Fibroblast of lung (primary cell): ENCODE measurements at regions not wholly inside any gene's neighbourhood (a gene's known extent, or its start where the extent isn't known, plus 50 kb on each side); places are given as distances from the start of the nearest gene placed in this dataset.

Experiments used
- DNase-seq, 2 donors: peaks; one replicate each; pipeline versions ENCODE4 v3.0.0 to v3.0.0-alpha.2; 2010; ENCODE audit warnings: low read depth in 2 of 2
- H2AFZ ChIP-seq: 2 replicates; pipeline ENCODE4 v1.5.1; 2012; ENCODE audit warnings: low read length, control low read depth, inconsistent platforms
- H3K27ac ChIP-seq: 2 replicates; pipeline ENCODE4 v1.5.1; 2011; ENCODE audit warnings: low read length, control low read depth; ENCODE audit not compliant: insufficient read depth
- H3K27me3 ChIP-seq: 2 replicates; pipeline ENCODE4 v1.5.1; 2011; ENCODE audit warnings: mild to moderate bottlenecking, low read length; ENCODE audit not compliant: control insufficient read depth, insufficient read depth
- H3K36me3 ChIP-seq: 2 replicates; pipeline ENCODE4 v1.5.1; 2011; ENCODE audit warnings: low read length; ENCODE audit not compliant: control insufficient read depth, insufficient read depth
- H3K4me1 ChIP-seq: 2 replicates; pipeline ENCODE4 v1.5.1; 2011; ENCODE audit warnings: low read length; ENCODE audit not compliant: control insufficient read depth, insufficient read depth; ENCODE audit errors: extremely low read depth
- H3K4me2 ChIP-seq: 2 replicates; pipeline ENCODE4 v1.5.1; 2011; ENCODE audit warnings: low read length, control low read depth; ENCODE audit not compliant: insufficient read depth; ENCODE audit errors: extremely low read depth
- H3K4me3 ChIP-seq, 4 experiments: fragments of 200-600 bp in 1 of 4; sonication (generic) in 1 of 4; replicated peaks in 1 of 4; 2 replicates each; pipeline ENCODE4 v1.5.1; 2011 to 2016; ENCODE audit warnings: low read length in 4 of 4, low read depth in 3 of 4, mild to moderate bottlenecking in 3 of 4, control low read depth in 2 of 4, inconsistent platforms in 1 of 4, mixed read lengths in 1 of 4; ENCODE audit not compliant: insufficient read depth in 1 of 4; ENCODE audit errors: control extremely low read depth in 1 of 4
- H3K79me2 ChIP-seq: 2 replicates; pipeline ENCODE4 v1.5.1; 2012; ENCODE audit warnings: mild to moderate bottlenecking, low read length, inconsistent platforms; ENCODE audit not compliant: control insufficient read depth, insufficient read depth
- H3K9ac ChIP-seq: 2 replicates; pipeline ENCODE4 v1.5.1; 2011; ENCODE audit warnings: mild to moderate bottlenecking, low read length, control low read depth; ENCODE audit not compliant: insufficient read depth
- H3K9me3 ChIP-seq: 2 replicates; pipeline ENCODE4 v1.5.1; 2012; ENCODE audit warnings: low read depth, low read length; ENCODE audit not compliant: control insufficient read depth, insufficient read depth
- H4K20me1 ChIP-seq: 2 replicates; pipeline ENCODE4 v1.5.1; 2011; ENCODE audit warnings: low read length; ENCODE audit not compliant: control insufficient read depth, insufficient read depth; ENCODE audit errors: extremely low read depth
- CTCF ChIP-seq, 2 donors: IDR thresholded peaks in 1 of 2; conservative IDR thresholded peaks in 1 of 2; 1 replicate in 1 of 2; 2 replicates in 1 of 2; pipeline ENCODE4 v1.5.1; 2011 to 2012; ENCODE audit warnings: low read length in 2 of 2, control low read depth in 1 of 2, inconsistent platforms in 1 of 2, low read depth in 1 of 2, mild to moderate bottlenecking in 1 of 2
- EZH2 ChIP-seq: IDR thresholded peaks from 2 replicates; pipeline ENCODE4 v1.5.1; 2012; ENCODE audit warnings: low read length, control low read depth, mild to moderate bottlenecking; ENCODE audit errors: missing control alignments

GRCh38 chr9:107853461-107853860 is 363.9 kb upstream of the KLF4 start:
- Histone ChIP-seq H2AFZ (no peak overlapping the region), H3K9me3 (no peaks in the 10 kb centered on the region), H3K4me1 (no peaks in the 10 kb centered on the region), H3K79me2 (no peaks in the 10 kb centered on the region), H3K9ac (no peak overlapping the region), H3K27ac (no peak overlapping the region), H3K36me3 (no peaks in the 10 kb centered on the region), H4K20me1 (no peaks in the 10 kb centered on the region), H3K4me2 (no peak overlapping the region), H3K27me3 (no peaks in the 10 kb centered on the region), H3K4me3 (no peak overlapping the region)
- no peak for DNase-seq
- TF ChIP-seq EZH2 (no peak), CTCF (conservative IDR thresholded peaks at IDR 0.05 in 1 of 2, IDR thresholded peaks at IDR 0.05 in 1 of 2; ENCODE audit: low read depth in 1 of 2, low read length in 2 of 2) (no peak)

- no peak overlapping the region for H2AFZ ChIP-seq
- H3K4me1 ChIP-seq, result no peaks in the 10 kb centered on the region
- no peaks in the 10 kb centered on the region for H3K9me3 ChIP-seq
- no peaks in the 10 kb centered on the region for H4K20me1 ChIP-seq
- no peak for TF ChIP-seq CTCF (conservative IDR thresholded peaks at IDR 0.05 in 1 of 2, IDR thresholded peaks at IDR 0.05 in 1 of 2; ENCODE audit: low read depth in 1 of 2, low read length in 2 of 2)
- no peak for TF ChIP-seq EZH2
- no peaks in the 10 kb centered on the region for H3K27me3 ChIP-seq
- no peaks in the 10 kb centered on the region for H3K79me2 ChIP-seq
- no peak overlapping the region for H3K4me2 ChIP-seq
- no peak overlapping the region for H3K4me3 ChIP-seq
- H3K27ac ChIP-seq, result no peak overlapping the region
- H3K36me3 ChIP-seq, result no peaks in the 10 kb centered on the region
- DNase-seq, result no peak
- H3K9ac ChIP-seq, result no peak overlapping the region
These were observed 363.3 kb upstream of the KLF4 start for GRCh38 chr9:107852891-107853290.

GRCh38 chr9:107850653-107851052 is 361.1 kb upstream of the KLF4 start:
- no peak overlapping the region for H2AFZ ChIP-seq
- H3K27ac ChIP-seq, result no peak overlapping the region
- H3K27me3 ChIP-seq, result no peaks in the 10 kb centered on the region
- no peak overlapping the region for H3K9ac ChIP-seq
- H3K79me2 ChIP-seq, result no peaks in the 10 kb centered on the region
- no peaks in the 10 kb centered on the region for H3K36me3 ChIP-seq
- H3K4me3 ChIP-seq, result no peak overlapping the region
- no peaks in the 10 kb centered on the region for H3K4me1 ChIP-seq
- no peak for DNase-seq
- H4K20me1 ChIP-seq, result no peaks in the 10 kb centered on the region
- H3K4me2 ChIP-seq, result no peak overlapping the region
- H3K9me3 ChIP-seq, result no peaks in the 10 kb centered on the region
- TF ChIP-seq EZH2 (no peak), CTCF (conservative IDR thresholded peaks at IDR 0.05 in 1 of 2, IDR thresholded peaks at IDR 0.05 in 1 of 2; ENCODE audit: low read depth in 1 of 2, low read length in 2 of 2) (no peak)
